Left lung (tissue), 4 donors: ENCODE measurements at regions not wholly inside any gene's neighbourhood (a gene's known extent, or its start where the extent isn't known, plus 50 kb on each side); places are given as distances from the start of the nearest gene placed in this dataset.
A peak's percentile ranks its signal among the peaks of the same experiment; 100 is the strongest.

Experiments used
- ATAC-seq: fragments of 200-7000 bp; cut with Tn5 transposase; one replicate; pipeline ENCODE4 v1.9.1; 2020; ENCODE audit warnings: moderate library complexity
- DNase-seq, 4 donors: peaks; one replicate each; pipeline ENCODE4 v3.0.0-alpha.2; 2013 to 2020
- H3K27ac ChIP-seq, 2 donors: fragments of 200-600 bp; sonication (generic) in 1 of 2; one replicate each; pipeline versions ENCODE4 v1.5.0 to v1.8.0; 2020 to 2021
- H3K27me3 ChIP-seq, 2 donors: fragments of 200-600 bp; sonication (generic) in 1 of 2; one replicate each; pipeline versions ENCODE4 v1.5.0 to v1.8.0; 2020 to 2021
- H3K36me3 ChIP-seq, 2 donors: fragments of 200-600 bp; sonication (generic) in 1 of 2; one replicate each; pipeline versions ENCODE4 v1.5.0 to v1.8.0; 2020 to 2021
- H3K4me1 ChIP-seq, 2 donors: fragments of 200-600 bp; one replicate each; pipeline ENCODE4 v1.8.0; 2021
- H3K4me3 ChIP-seq, 2 donors: fragments of 200-600 bp; sonication (generic) in 1 of 2; one replicate each; pipeline versions ENCODE4 v1.5.0 to v1.8.0; 2020 to 2021; ENCODE audit warnings: mild to moderate bottlenecking in 1 of 2
- H3K9me3 ChIP-seq, 2 donors: fragments of 200-600 bp; sonication (generic) in 1 of 2; one replicate each; pipeline versions ENCODE4 v1.5.0 to v1.8.0; 2020 to 2021
- intact Hi-C, 2 donors: fragments of 100-400 bp; cut with DNase I; formaldehyde crosslinking; loops; one replicate each; pipeline versions ENCODE4 v1.11.2 to v1.14.2; 2022
- TF ChIP-seq, protein P1 (sequence below), 2 donors: fragments of 200-600 bp; sonication (generic) in 1 of 2; IDR thresholded peaks; one replicate each; pipeline versions ENCODE4 v1.5.0 to v1.8.0; 2021; ENCODE audit warnings: antibody characterized with exemption in 2 of 2
- donor health status: DM: no; HTN: yes; CAD: no.
- donor health status: DM: no; HTN: no; CAD: no.

GRCh38 chr12:124233041-124233796 lies 61.7 kb upstream of the RFLNA start:
- ATAC-seq, result peak; percentile 31
- peak overlapping the region in 1 of 2 donors; percentile 25 for H3K27ac ChIP-seq
- no peaks in the 10 kb centered on the region for H3K36me3 ChIP-seq
- DNase-seq, result no peak
- peaks cover 8 to 14% of the 10 kb centered on the region in 2 donors for H3K4me1 ChIP-seq
- peaks cover 0 to 4% of the 10 kb centered on the region in 2 donors for H3K9me3 ChIP-seq
- intact Hi-C loops, result no loop called here
- TF ChIP-seq, protein P1, sequence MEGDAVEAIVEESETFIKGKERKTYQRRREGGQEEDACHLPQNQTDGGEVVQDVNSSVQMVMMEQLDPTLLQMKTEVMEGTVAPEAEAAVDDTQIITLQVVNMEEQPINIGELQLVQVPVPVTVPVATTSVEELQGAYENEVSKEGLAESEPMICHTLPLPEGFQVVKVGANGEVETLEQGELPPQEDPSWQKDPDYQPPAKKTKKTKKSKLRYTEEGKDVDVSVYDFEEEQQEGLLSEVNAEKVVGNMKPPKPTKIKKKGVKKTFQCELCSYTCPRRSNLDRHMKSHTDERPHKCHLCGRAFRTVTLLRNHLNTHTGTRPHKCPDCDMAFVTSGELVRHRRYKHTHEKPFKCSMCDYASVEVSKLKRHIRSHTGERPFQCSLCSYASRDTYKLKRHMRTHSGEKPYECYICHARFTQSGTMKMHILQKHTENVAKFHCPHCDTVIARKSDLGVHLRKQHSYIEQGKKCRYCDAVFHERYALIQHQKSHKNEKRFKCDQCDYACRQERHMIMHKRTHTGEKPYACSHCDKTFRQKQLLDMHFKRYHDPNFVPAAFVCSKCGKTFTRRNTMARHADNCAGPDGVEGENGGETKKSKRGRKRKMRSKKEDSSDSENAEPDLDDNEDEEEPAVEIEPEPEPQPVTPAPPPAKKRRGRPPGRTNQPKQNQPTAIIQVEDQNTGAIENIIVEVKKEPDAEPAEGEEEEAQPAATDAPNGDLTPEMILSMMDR (IDR thresholded peaks at IDR 0.05), result no peak
- no peaks in the 10 kb centered on the region for H3K27me3 ChIP-seq
- no peak overlapping the region for H3K4me3 ChIP-seq

DNA sequence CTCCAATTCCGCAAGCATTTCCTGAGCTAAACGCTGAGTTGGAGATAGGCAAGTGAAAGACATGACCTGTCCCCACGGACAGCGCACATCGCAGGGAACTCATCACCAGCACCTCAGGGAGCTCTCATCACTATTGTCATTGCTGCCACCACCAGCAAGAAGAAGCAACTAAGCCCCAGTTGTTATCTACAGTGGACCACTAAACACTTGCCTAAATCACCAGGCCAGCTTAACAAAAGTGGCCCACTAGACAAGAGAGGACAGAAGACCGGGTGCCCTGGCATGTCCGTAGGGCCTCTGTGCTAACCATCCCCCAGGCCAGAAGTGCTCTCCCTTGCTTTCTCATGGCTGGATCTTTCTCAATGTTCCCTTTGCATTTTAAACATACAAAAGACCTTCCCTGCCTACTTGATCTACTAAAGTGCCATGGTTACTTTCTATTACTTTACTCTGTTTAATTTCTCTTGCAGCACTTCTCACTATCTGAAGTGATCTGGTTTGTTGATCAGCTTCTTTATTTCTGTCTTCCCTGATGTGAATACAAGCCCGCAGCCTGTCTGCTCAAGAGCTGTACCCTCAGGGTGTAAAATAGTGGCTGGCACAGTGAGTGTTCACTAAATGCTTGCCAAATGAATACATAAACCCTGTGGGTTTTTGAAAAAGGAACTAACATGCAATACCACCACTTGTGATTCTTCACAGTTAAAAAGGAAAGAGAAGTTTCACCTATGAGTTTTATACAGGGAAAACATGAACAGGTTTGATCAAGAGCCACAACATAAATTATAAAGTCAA lies 60.9 kb upstream of the RFLNA start:
- Histone ChIP-seq H3K4me3 (no peak overlapping the region), H3K4me1 (peaks cover 8 to 14% of the 10 kb centered on the region in 2 donors), H3K27me3 (no peaks in the 10 kb centered on the region), H3K36me3 (no peaks in the 10 kb centered on the region), H3K9me3 (peaks cover 0 to 4% of the 10 kb centered on the region in 2 donors), H3K27ac (peak overlapping the region in 1 of 2 donors; percentile 25)
- intact Hi-C loops, result no loop called here
- DNase-seq, result no peak
- peak; percentile 16 for ATAC-seq
- TF ChIP-seq, protein P1 (IDR thresholded peaks at IDR 0.05), result no peak

GRCh38 chr12:124236625-124237031 lies 58.3 kb upstream of the RFLNA start:
- no peak for ATAC-seq
- no peak for DNase-seq
- no peaks in the 10 kb centered on the region for H3K27me3 ChIP-seq
- peaks cover 8 to 14% of the 10 kb centered on the region in 2 donors for H3K4me1 ChIP-seq
- H3K4me3 ChIP-seq, result no peak overlapping the region
- intact Hi-C loops, result no loop called here
- no peaks in the 10 kb centered on the region for H3K36me3 ChIP-seq
- peaks cover 0 to 2% of the 10 kb centered on the region in 2 donors for H3K9me3 ChIP-seq
- TF ChIP-seq, protein P1 (IDR thresholded peaks at IDR 0.05), result no peak
- no peak overlapping the region for H3K27ac ChIP-seq

GRCh38 chr12:124238886-124239285 lies 56.0 kb upstream of the RFLNA start:
- Histone ChIP-seq H3K9me3 (peaks cover 0 to 2% of the 10 kb centered on the region in 2 donors), H3K27ac (no peak overlapping the region), H3K27me3 (no peaks in the 10 kb centered on the region), H3K36me3 (no peaks in the 10 kb centered on the region), H3K4me3 (no peak overlapping the region), H3K4me1 (peaks cover 2 to 12% of the 10 kb centered on the region in 2 donors)
- DNase-seq (no peak), ATAC-seq (no peak)
- TF ChIP-seq, protein P1 (IDR thresholded peaks at IDR 0.05), result no peak
- intact Hi-C loops, result no loop called here

DNA sequence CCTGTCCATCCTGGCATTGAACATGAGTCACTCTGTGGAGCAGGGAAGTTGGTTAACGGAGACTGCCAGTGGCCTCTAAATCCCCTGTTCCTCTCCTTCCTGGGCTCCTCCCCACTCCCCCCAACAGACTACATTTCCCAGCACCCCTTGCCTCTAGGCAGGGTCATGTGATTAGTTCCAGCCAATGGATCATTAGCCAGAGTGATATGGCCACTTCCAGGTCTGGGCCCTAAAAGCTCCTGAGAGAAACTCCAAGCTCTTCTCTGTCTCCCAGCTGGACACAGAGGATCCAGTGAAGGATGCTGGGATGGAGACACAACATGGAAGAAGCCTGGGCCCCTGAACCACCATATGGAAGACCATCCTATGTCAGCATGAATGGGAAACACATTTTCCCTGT lies 54.4 kb upstream of the RFLNA start:
- DNase-seq (no peak), ATAC-seq (no peak)
- TF ChIP-seq, protein P1 (IDR thresholded peaks at IDR 0.05), result no peak
- Histone ChIP-seq H3K36me3 (no peaks in the 10 kb centered on the region), H3K27me3 (no peaks in the 10 kb centered on the region), H3K4me1 (peaks cover 0 to 6% of the 10 kb centered on the region in 2 donors), H3K4me3 (no peak overlapping the region), H3K27ac (no peak overlapping the region), H3K9me3 (peaks cover 0 to 2% of the 10 kb centered on the region in 2 donors)
- intact Hi-C loops, result no loop called here
